ENCODE measurements at regions not wholly inside any gene's neighbourhood (a gene's known extent, or its start where the extent isn't known, plus 50 kb on each side); places are given as distances from the start of the nearest gene placed in this dataset.

- H3K27me3 Mint-ChIP-seq (ENCODE audit: insufficient read depth, low read depth) = no peaks in the 10 kb centered on the region
- Histone ChIP-seq H3K27me3 (no peaks in the 10 kb centered on the region), H4K20me1 (ENCODE audit: low read depth) (no peaks in the 10 kb centered on the region), H3K36me3 (no peaks in the 10 kb centered on the region), H3K27ac (no peak overlapping the region), H3K4me1 (no peaks in the 10 kb centered on the region), H3K79me2 (ENCODE audit: low read depth) (no peaks in the 10 kb centered on the region), H3K4me2 (no peak overlapping the region), H3K9ac (no peak overlapping the region), H3K4me3 (no peak overlapping the region), H3F3A (ENCODE audit: low read depth) (no peaks in the 10 kb centered on the region), H2AFZ (replicated peaks) (no peak overlapping the region), H3K9me3 (ENCODE audit: low read depth) (peaks cover 3% of the 10 kb centered on the region)
- no peaks in the 10 kb centered on the region for H3K9me3 Mint-ChIP-seq
- TF ChIP-seq EZH2phosphoT487 (IDR thresholded peaks at IDR 0.05) (no peak), EZH2 (IDR thresholded peaks at IDR 0.05) (no peak)
- TF ChIP-seq, protein P1, sequence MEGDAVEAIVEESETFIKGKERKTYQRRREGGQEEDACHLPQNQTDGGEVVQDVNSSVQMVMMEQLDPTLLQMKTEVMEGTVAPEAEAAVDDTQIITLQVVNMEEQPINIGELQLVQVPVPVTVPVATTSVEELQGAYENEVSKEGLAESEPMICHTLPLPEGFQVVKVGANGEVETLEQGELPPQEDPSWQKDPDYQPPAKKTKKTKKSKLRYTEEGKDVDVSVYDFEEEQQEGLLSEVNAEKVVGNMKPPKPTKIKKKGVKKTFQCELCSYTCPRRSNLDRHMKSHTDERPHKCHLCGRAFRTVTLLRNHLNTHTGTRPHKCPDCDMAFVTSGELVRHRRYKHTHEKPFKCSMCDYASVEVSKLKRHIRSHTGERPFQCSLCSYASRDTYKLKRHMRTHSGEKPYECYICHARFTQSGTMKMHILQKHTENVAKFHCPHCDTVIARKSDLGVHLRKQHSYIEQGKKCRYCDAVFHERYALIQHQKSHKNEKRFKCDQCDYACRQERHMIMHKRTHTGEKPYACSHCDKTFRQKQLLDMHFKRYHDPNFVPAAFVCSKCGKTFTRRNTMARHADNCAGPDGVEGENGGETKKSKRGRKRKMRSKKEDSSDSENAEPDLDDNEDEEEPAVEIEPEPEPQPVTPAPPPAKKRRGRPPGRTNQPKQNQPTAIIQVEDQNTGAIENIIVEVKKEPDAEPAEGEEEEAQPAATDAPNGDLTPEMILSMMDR (IDR thresholded peaks at IDR 0.05) = no peak
- H3K4me3 Mint-ChIP-seq = no peak overlapping the region
- H3K4me1 Mint-ChIP-seq = no peaks in the 10 kb centered on the region
- H3K27ac Mint-ChIP-seq = no peak overlapping the region
- no peaks in the 10 kb centered on the region for H3K36me3 Mint-ChIP-seq
- no peak for DNase-seq (ENCODE audit: low spot score)
Measured at GRCh38 chr10:129280908-129281586, 186.0 kb upstream of the MGMT start.

- Histone ChIP-seq H4K20me1 (ENCODE audit: low read depth) (no peaks in the 10 kb centered on the region), H3F3A (ENCODE audit: low read depth) (no peaks in the 10 kb centered on the region), H2AFZ (replicated peaks) (no peak overlapping the region), H3K27me3 (no peaks in the 10 kb centered on the region), H3K4me3 (no peak overlapping the region), H3K9me3 (ENCODE audit: low read depth) (peaks cover 3% of the 10 kb centered on the region), H3K79me2 (ENCODE audit: low read depth) (no peaks in the 10 kb centered on the region), H3K27ac (no peak overlapping the region), H3K36me3 (no peaks in the 10 kb centered on the region), H3K4me1 (peaks cover 8% of the 10 kb centered on the region), H3K4me2 (no peak overlapping the region), H3K9ac (no peak overlapping the region)
- Mint-ChIP-seq H3K27ac (no peak overlapping the region), H3K4me1 (no peaks in the 10 kb centered on the region), H3K4me3 (no peak overlapping the region), H3K36me3 (no peaks in the 10 kb centered on the region), H3K9me3 (no peaks in the 10 kb centered on the region), H3K27me3 (ENCODE audit: insufficient read depth, low read depth) (no peaks in the 10 kb centered on the region)
- DNase-seq (ENCODE audit: low spot score) = no peak
- TF ChIP-seq, protein P1 (IDR thresholded peaks at IDR 0.05) = no peak
- TF ChIP-seq EZH2phosphoT487 (IDR thresholded peaks at IDR 0.05) (no peak), EZH2 (IDR thresholded peaks at IDR 0.05) (no peak)
Measured at GRCh38 chr10:129285459-129285858, 181.6 kb upstream of the MGMT start.

GRCh38 chr10:129288999-129289584 is 177.9 kb upstream of the MGMT start:
- no peak for DNase-seq (ENCODE audit: low spot score)
- H3K4me1 ChIP-seq = peaks cover 8% of the 10 kb centered on the region
- H3K4me3 ChIP-seq = no peak overlapping the region
- H2AFZ ChIP-seq (replicated peaks) = no peak overlapping the region
- H3K36me3 Mint-ChIP-seq = no peaks in the 10 kb centered on the region
- no peaks in the 10 kb centered on the region for H3K4me1 Mint-ChIP-seq
- no peaks in the 10 kb centered on the region for H4K20me1 ChIP-seq (ENCODE audit: low read depth)
- no peak overlapping the region for H3K27ac Mint-ChIP-seq
- H3K27me3 Mint-ChIP-seq (ENCODE audit: insufficient read depth, low read depth) = no peaks in the 10 kb centered on the region
- no peak overlapping the region for H3K4me2 ChIP-seq
- H3F3A ChIP-seq (ENCODE audit: low read depth) = no peaks in the 10 kb centered on the region
- no peak overlapping the region for H3K9ac ChIP-seq
- no peaks in the 10 kb centered on the region for H3K9me3 ChIP-seq (ENCODE audit: low read depth)
- no peaks in the 10 kb centered on the region for H3K36me3 ChIP-seq
- TF ChIP-seq, protein P1 (IDR thresholded peaks at IDR 0.05) = no peak
- no peak for TF ChIP-seq EZH2phosphoT487 (IDR thresholded peaks at IDR 0.05)
- no peak for TF ChIP-seq EZH2 (IDR thresholded peaks at IDR 0.05)
- H3K27me3 ChIP-seq = no peaks in the 10 kb centered on the region
- H3K9me3 Mint-ChIP-seq = no peaks in the 10 kb centered on the region
- H3K79me2 ChIP-seq (ENCODE audit: low read depth) = no peaks in the 10 kb centered on the region
- no peak overlapping the region for H3K27ac ChIP-seq
- H3K4me3 Mint-ChIP-seq = no peak overlapping the region
